ENCODE measurements at regions not wholly inside any gene's neighbourhood (a gene's known extent, or its start where the extent isn't known, plus 50 kb on each side); places are given as distances from the start of the nearest gene placed in this dataset.

GRCh38 chr5:155914766-155915165 is 412.2 kb upstream of the SGCD start:
- H3K27ac Mint-ChIP-seq, result no peak overlapping the region
- H3K36me3 Mint-ChIP-seq (ENCODE audit: low read depth), result no peaks in the 10 kb centered on the region
- Histone ChIP-seq H3K4me1 (ENCODE audit: control insufficient read depth, insufficient read depth, low read length) (no peaks in the 10 kb centered on the region), H3K36me3 (ENCODE audit: control insufficient read depth, insufficient read depth, low read length) (no peaks in the 10 kb centered on the region), H3K9ac (ENCODE audit: extremely low read depth, low read length, poor library complexity, severe bottlenecking) (no peak overlapping the region), H3K9me3 (ENCODE audit: control insufficient read depth, low read length) (no peaks in the 10 kb centered on the region), H3K27me3 (ENCODE audit: control insufficient read depth, insufficient read depth, low read length, poor library complexity, severe bottlenecking) (no peaks in the 10 kb centered on the region), H3K27ac (ENCODE audit: low read depth, low read length) (no peak overlapping the region), H3K4me3 (ENCODE audit: low read length) (no peak overlapping the region)
- no peak for DNase-seq
- no peaks in the 10 kb centered on the region for H3K9me3 Mint-ChIP-seq
- peaks cover 11% of the 10 kb centered on the region for H3K27me3 Mint-ChIP-seq (ENCODE audit: insufficient read depth)
- TF ChIP-seq, protein P1, sequence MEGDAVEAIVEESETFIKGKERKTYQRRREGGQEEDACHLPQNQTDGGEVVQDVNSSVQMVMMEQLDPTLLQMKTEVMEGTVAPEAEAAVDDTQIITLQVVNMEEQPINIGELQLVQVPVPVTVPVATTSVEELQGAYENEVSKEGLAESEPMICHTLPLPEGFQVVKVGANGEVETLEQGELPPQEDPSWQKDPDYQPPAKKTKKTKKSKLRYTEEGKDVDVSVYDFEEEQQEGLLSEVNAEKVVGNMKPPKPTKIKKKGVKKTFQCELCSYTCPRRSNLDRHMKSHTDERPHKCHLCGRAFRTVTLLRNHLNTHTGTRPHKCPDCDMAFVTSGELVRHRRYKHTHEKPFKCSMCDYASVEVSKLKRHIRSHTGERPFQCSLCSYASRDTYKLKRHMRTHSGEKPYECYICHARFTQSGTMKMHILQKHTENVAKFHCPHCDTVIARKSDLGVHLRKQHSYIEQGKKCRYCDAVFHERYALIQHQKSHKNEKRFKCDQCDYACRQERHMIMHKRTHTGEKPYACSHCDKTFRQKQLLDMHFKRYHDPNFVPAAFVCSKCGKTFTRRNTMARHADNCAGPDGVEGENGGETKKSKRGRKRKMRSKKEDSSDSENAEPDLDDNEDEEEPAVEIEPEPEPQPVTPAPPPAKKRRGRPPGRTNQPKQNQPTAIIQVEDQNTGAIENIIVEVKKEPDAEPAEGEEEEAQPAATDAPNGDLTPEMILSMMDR (conservative IDR thresholded peaks at IDR 0.05), result no peak
- no peak overlapping the region for H3K4me3 Mint-ChIP-seq
- H3K4me1 Mint-ChIP-seq, result no peaks in the 10 kb centered on the region

DNA sequence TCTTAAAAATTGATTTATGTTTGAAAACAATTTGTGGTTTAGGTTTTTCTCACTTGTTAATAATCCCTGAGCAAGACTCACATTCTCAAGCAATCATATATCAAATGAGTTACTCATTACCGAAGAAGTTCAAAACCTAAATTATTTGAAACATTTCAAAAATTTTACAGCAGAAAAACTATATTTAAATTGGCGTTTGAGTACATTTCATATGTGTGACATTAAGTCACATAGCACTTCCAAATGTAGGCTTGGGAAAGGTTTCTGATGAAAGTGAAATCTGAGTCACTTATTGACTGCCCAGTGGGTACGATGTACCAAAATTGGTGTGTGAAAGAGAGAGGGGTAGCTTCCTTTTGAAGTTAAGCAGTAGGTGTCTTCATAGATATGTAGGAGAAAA is 411.4 kb upstream of the SGCD start:
- H3K4me1 ChIP-seq (ENCODE audit: control insufficient read depth, insufficient read depth, low read length), result no peaks in the 10 kb centered on the region
- 64 to 83% methylated on average over 1 to 3 of the region's 3 CpGs for WGBS, 2 experiments (ENCODE audit: insufficient coverage in 1 of 2, insufficient read length in 1 of 2)

GRCh38 chr5:155919126-155919525 is 407.8 kb upstream of the SGCD start:
- Histone ChIP-seq H3K36me3 (ENCODE audit: control insufficient read depth, insufficient read depth, low read length) (no peaks in the 10 kb centered on the region), H3K9ac (ENCODE audit: extremely low read depth, low read length, poor library complexity, severe bottlenecking) (no peak overlapping the region), H3K9me3 (ENCODE audit: control insufficient read depth, low read length) (no peaks in the 10 kb centered on the region), H3K27me3 (ENCODE audit: control insufficient read depth, insufficient read depth, low read length, poor library complexity, severe bottlenecking) (no peaks in the 10 kb centered on the region), H3K4me1 (ENCODE audit: control insufficient read depth, insufficient read depth, low read length) (no peaks in the 10 kb centered on the region), H3K4me3 (ENCODE audit: low read length) (no peak overlapping the region), H3K27ac (ENCODE audit: low read depth, low read length) (no peak overlapping the region)
- TF ChIP-seq, protein P1 (conservative IDR thresholded peaks at IDR 0.05), result no peak
- Mint-ChIP-seq H3K27me3 (ENCODE audit: insufficient read depth) (peaks cover 12% of the 10 kb centered on the region), H3K4me1 (peaks cover 3% of the 10 kb centered on the region), H3K4me3 (no peak overlapping the region), H3K27ac (no peak overlapping the region), H3K9me3 (no peaks in the 10 kb centered on the region), H3K36me3 (ENCODE audit: low read depth) (no peaks in the 10 kb centered on the region)
- 81 to 92% methylated on average over 2 of the region's 2 CpGs for WGBS, 2 experiments (ENCODE audit: insufficient coverage in 1 of 2, insufficient read length in 1 of 2)
- DNase-seq, result no peak

More for the DNA sequence above, 411.4 kb upstream of the SGCD start:
- Mint-ChIP-seq H3K4me1 (no peaks in the 10 kb centered on the region), H3K9me3 (no peaks in the 10 kb centered on the region), H3K27me3 (ENCODE audit: insufficient read depth) (peaks cover 13% of the 10 kb centered on the region), H3K27ac (no peak overlapping the region), H3K4me3 (no peak overlapping the region), H3K36me3 (ENCODE audit: low read depth) (no peaks in the 10 kb centered on the region)
- DNase-seq, result no peak
- Histone ChIP-seq H3K36me3 (ENCODE audit: control insufficient read depth, insufficient read depth, low read length) (no peaks in the 10 kb centered on the region), H3K4me3 (ENCODE audit: low read length) (no peak overlapping the region), H3K27me3 (ENCODE audit: control insufficient read depth, insufficient read depth, low read length, poor library complexity, severe bottlenecking) (no peaks in the 10 kb centered on the region), H3K9ac (ENCODE audit: extremely low read depth, low read length, poor library complexity, severe bottlenecking) (no peak overlapping the region), H3K27ac (ENCODE audit: low read depth, low read length) (no peak overlapping the region), H3K9me3 (ENCODE audit: control insufficient read depth, low read length) (no peaks in the 10 kb centered on the region)
- TF ChIP-seq, protein P1 (conservative IDR thresholded peaks at IDR 0.05), result no peak
